NOMO-1 treated with DMSO at 0.1 percent for 48 hours (cell line): ENCODE measurements at regions not wholly inside any gene's neighbourhood (a gene's known extent, or its start where the extent isn't known, plus 50 kb on each side); places are given as distances from the start of the nearest gene placed in this dataset.

ENCODE experiments used
- DNase-seq: peaks from one replicate; lab custom pipeline; 2025; ENCODE audit not compliant: unreplicated experiment; lab: John Stamatoyannopoulos, UW

- no peak for DNase-seq
Observed at GRCh38 chr12:89947437-89948270, 239.0 kb upstream of the ATP2B1 start.

- DNase-seq: no peak
Observed at GRCh38 chr12:89946518-89947135, 238.0 kb upstream of the ATP2B1 start.

- no peak for DNase-seq
Observed at GRCh38 chr12:89945123-89945522, 236.5 kb upstream of the ATP2B1 start.

- no peak for DNase-seq
Observed at GRCh38 chr12:89943463-89943862, 234.8 kb upstream of the ATP2B1 start.

GRCh38 chr12:89941436-89941835 is 232.8 kb upstream of the ATP2B1 start:
- no peak for DNase-seq

- no peak for DNase-seq
Observed at GRCh38 chr12:89939522-89940215, 231.0 kb upstream of the ATP2B1 start.

- DNase-seq: no peak
Observed at GRCh38 chr12:89936631-89937030, 228.0 kb upstream of the ATP2B1 start.

GRCh38 chr12:89935850-89936249 is 227.2 kb upstream of the ATP2B1 start:
- no peak for DNase-seq

- DNase-seq: no peak
Observed at GRCh38 chr12:89933911-89934310, 225.3 kb upstream of the ATP2B1 start.

GRCh38 chr12:89932954-89933353 is 224.3 kb upstream of the ATP2B1 start:
- DNase-seq: no peak

GRCh38 chr12:89928467-89928866 is 219.8 kb upstream of the ATP2B1 start:
- DNase-seq: no peak

GRCh38 chr12:89927226-89927698 is 218.6 kb upstream of the ATP2B1 start:
- peak; percentile 90 for DNase-seq

GRCh38 chr12:89924191-89924590 is 215.6 kb upstream of the ATP2B1 start:
- peak; percentile 10 for DNase-seq

- no peak for DNase-seq
Observed at GRCh38 chr12:89923091-89923490, 214.5 kb upstream of the ATP2B1 start.

- DNase-seq: no peak
Observed at GRCh38 chr12:89920866-89921265, 212.2 kb upstream of the ATP2B1 start.

GRCh38 chr12:89919241-89919906 is 210.7 kb upstream of the ATP2B1 start:
- DNase-seq: no peak

GRCh38 chr12:89918172-89918846 is 209.7 kb upstream of the ATP2B1 start:
- DNase-seq: peak; percentile 29

GRCh38 chr12:89909753-89910152 is 201.1 kb upstream of the ATP2B1 start:
- no peak for DNase-seq

GRCh38 chr12:89907659-89908058 is 199.0 kb upstream of the ATP2B1 start:
- DNase-seq: no peak

- DNase-seq: no peak
Observed at GRCh38 chr12:89906824-89907223, 198.2 kb upstream of the ATP2B1 start.

GRCh38 chr12:89906178-89906577 is 197.5 kb upstream of the ATP2B1 start:
- DNase-seq: no peak
